HepG2 (cell line): ENCODE measurements at regions not wholly inside any gene's neighbourhood (a gene's known extent, or its start where the extent isn't known, plus 50 kb on each side); places are given as distances from the start of the nearest gene placed in this dataset.

Source experiments
- ATAC-seq: fragments of 200-7000 bp; cut with Tn5 transposase; 3 replicates; pipeline ENCODE4 v1.9.1; 2020; ENCODE audit warnings: mild to moderate bottlenecking, moderate library complexity
- BruUV-seq: library from RNA; stranded (reverse); fragments of 400-500 nt; replicated peaks from 2 replicates; lab custom pipeline; 2021; lab: Mats Ljungman, UMichigan
- CTCF ChIA-PET: fragments of 300-600 bp; formaldehyde crosslinking; extraction: SDS; loops from one replicate; lab custom pipeline; 2021; ENCODE audit warnings: low total read pairs, inconsistent platforms, low intra/inter-chr PET ratio; lab: Yijun Ruan, JAX
- POLR2A ChIA-PET: fragments of 350-600 bp; sonication (Branson Sonifier 250); formaldehyde crosslinking; loops from one replicate; lab custom pipeline; 2020; ENCODE audit warnings: antibody characterized with exemption, inconsistent platforms; lab: Yijun Ruan, JAX
- DNase-seq: peaks from one replicate; pipeline ENCODE4 v3.0.0-alpha.2; 2015; ENCODE audit warnings: low spot score
- FAIRE-seq: peaks from 3 replicates; lab custom pipeline; 2011; peaks lifted over from hg19 to GRCh38; lab: Jason Lieb, UNC
- H2AFZ ChIP-seq: one replicate; pipeline ENCODE4 v1.6.1; 2011; ENCODE audit warnings: low read length, inconsistent platforms
- H3K27ac ChIP-seq: fragments of 300-600 bp; 3 replicates; pipeline ENCODE4 v1.8.0; 2011; ENCODE audit warnings: mixed run types, mild to moderate bottlenecking, mixed read lengths, low read length, inconsistent platforms; ENCODE audit not compliant: insufficient read depth; ENCODE audit errors: extremely low read length
- H3K27me3 ChIP-seq, 2 experiments: fragments of 200-600 bp in 1 of 2; 2 replicates in 1 of 2; 3 replicates in 1 of 2; pipeline versions ENCODE4 v1.6.0 to v1.8.0; 2011; ENCODE audit warnings: low read length in 2 of 2, mild to moderate bottlenecking in 2 of 2, moderate library complexity in 2 of 2, inconsistent platforms in 1 of 2; ENCODE audit not compliant: insufficient read depth in 2 of 2, control insufficient read depth in 1 of 2
- H3K36me3 ChIP-seq, 2 experiments: fragments of 200-600 bp in 1 of 2; replicated peaks in 1 of 2; 2 replicates in 1 of 2; 3 replicates in 1 of 2; pipeline versions ENCODE4 v1.5.1 to v1.8.0; 2011; ENCODE audit warnings: low read length in 2 of 2, inconsistent platforms in 1 of 2; ENCODE audit not compliant: insufficient read depth in 2 of 2, control insufficient read depth in 1 of 2
- H3K4me1 ChIP-seq: 2 replicates; pipeline ENCODE4 v1.5.1; 2012; ENCODE audit warnings: low read length, inconsistent platforms; ENCODE audit not compliant: insufficient read depth
- H3K4me2 ChIP-seq: 2 replicates; pipeline ENCODE4 v1.6.0; 2011; ENCODE audit warnings: low read depth, low read length, inconsistent platforms
- H3K4me3 ChIP-seq, 3 experiments: fragments of 200-600 bp in 1 of 3; sonication (generic), shearing (Covaris generic) in 1 of 3; replicated peaks in 1 of 3; 2 replicates each; pipeline ENCODE4 v1.5.1; 2011 to 2016; ENCODE audit warnings: low read length in 3 of 3, inconsistent platforms in 2 of 3, low read depth in 2 of 3, mild to moderate bottlenecking in 2 of 3, control low read depth in 1 of 3, mixed read lengths in 1 of 3; ENCODE audit not compliant: insufficient read depth in 1 of 3
- H3K79me2 ChIP-seq: one replicate; pipeline ENCODE4 v1.6.1; 2011; ENCODE audit warnings: low read length, inconsistent platforms; ENCODE audit not compliant: insufficient read depth
- H3K9ac ChIP-seq: 2 replicates; pipeline ENCODE4 v1.6.0; 2011; ENCODE audit warnings: mild to moderate bottlenecking, low read depth, low read length, inconsistent platforms; ENCODE audit not compliant: insufficient read depth
- H3K9me3 ChIP-seq: 2 replicates; pipeline ENCODE4 v1.5.1; 2012; ENCODE audit warnings: mild to moderate bottlenecking, low read length
- H4K20me1 ChIP-seq: 2 replicates; pipeline ENCODE4 v1.6.0; 2011; ENCODE audit warnings: inconsistent platforms, mild to moderate bottlenecking, low read length, moderate library complexity; ENCODE audit not compliant: insufficient read depth
- AFF4 ChIP-seq: sonication (generic); formaldehyde crosslinking; IDR thresholded peaks from 2 replicates; pipeline ENCODE4 v1.4.0; 2020; ENCODE audit warnings: missing genetic modification reagents
- BCLAF1 ChIP-seq: fragments of 450-650 bp; IDR thresholded peaks from 2 replicates; pipeline ENCODE4 v1.6.1; 2017; ENCODE audit warnings: mild to moderate bottlenecking
- GMEB1 ChIP-seq: sonication (generic); formaldehyde crosslinking; IDR thresholded peaks from 2 replicates; pipeline ENCODE4 v1.5.1; 2020; ENCODE audit warnings: missing genetic modification reagents, mild to moderate bottlenecking, borderline replicate concordance
- HNRNPLL ChIP-seq: fragments of 200-400 bp; formaldehyde crosslinking; IDR thresholded peaks from 2 replicates; pipeline ENCODE4 v1.6.1; 2017; ENCODE audit warnings: mild to moderate bottlenecking, low read depth, low read length; ENCODE audit not compliant: poor library complexity, severe bottlenecking
- HOMEZ ChIP-seq: IDR thresholded peaks from 2 replicates; pipeline ENCODE4 v1.6.1; 2016; ENCODE audit warnings: low read depth
- ISL2 ChIP-seq: sonication (generic); formaldehyde crosslinking; IDR thresholded peaks from 2 replicates; pipeline ENCODE4 v1.5.0; 2020; ENCODE audit warnings: missing genetic modification reagents
- TRIM22 ChIP-seq: fragments of 450-650 bp; IDR thresholded peaks from 2 replicates; pipeline ENCODE4 v1.6.1; 2017
- XBP1 ChIP-seq: sonication (generic); formaldehyde crosslinking; IDR thresholded peaks from 2 replicates; pipeline ENCODE4 v1.5.0; 2020; ENCODE audit warnings: missing genetic modification reagents
- ZNF639 ChIP-seq: conservative IDR thresholded peaks from 2 replicates; pipeline ENCODE4 v1.6.1; 2018; ENCODE audit warnings: missing genetic modification reagents
- ZNF761 ChIP-seq: sonication (generic); formaldehyde crosslinking; conservative IDR thresholded peaks from 2 replicates; pipeline ENCODE4 v1.4.0; 2020; ENCODE audit warnings: mild to moderate bottlenecking, missing genetic modification reagents
- WGBS: methylation state at CpG from one replicate; pipeline ENCODE4 v1.1.6; 2017; ENCODE audit warnings: low lambda C conversion rate; 5-methylcytosine and 5-hydroxymethylcytosine counted together
- in situ Hi-C: cut with HindIII; loops from 2 replicates; pipeline ENCODE4 v1.10.0; 2017; ENCODE audit warnings: low pct_unique_long_range_greater_than_20kb; ENCODE audit not compliant: extremely low pct_ligation_motif_present
- intact Hi-C: fragments of 100-400 bp; cut with micrococcal nuclease; formaldehyde crosslinking; loops from one replicate; pipeline ENCODE4 v1.10.0; 2022; ENCODE audit not compliant: unreplicated experiment

- Histone ChIP-seq H2AFZ (no peak overlapping the region), H3K9me3 (no peaks in the 10 kb centered on the region), H3K27ac (no peak overlapping the region), H4K20me1 (no peaks in the 10 kb centered on the region), H3K4me2 (no peak overlapping the region), H3K27me3 (peaks cover 0 to 4% of the 10 kb centered on the region in 2 experiments; a peak in 1 of 5 replicates), H3K4me1 (peaks cover 15% of the 10 kb centered on the region), H3K4me3 (no peak overlapping the region), H3K36me3 (no peaks in the 10 kb centered on the region), H3K79me2 (no peaks in the 10 kb centered on the region), H3K9ac (no peak overlapping the region)
- FAIRE-seq (no peak), DNase-seq (no peak), ATAC-seq (no peak)
- in situ Hi-C loops (loop anchor here (10.0 kb wide), 1 partner anchor 126 kb away; no protein-coding TSS in a partner anchor), intact Hi-C loops (loop anchor here (5.0 kb wide), 2 partner anchors 83 to 703 kb away; no protein-coding TSS in a partner anchor)
- ChIA-PET POLR2A (no interaction called here), CTCF (no interaction called here)
- 42% methylated on average over 3 of the region's 3 CpGs for WGBS
- TF ChIP-seq ZNF761 (CRISPR knock-in tag): no peak
- no peak for TF ChIP-seq ZNF639
- no peak for TF ChIP-seq BCLAF1
- no peak for TF ChIP-seq TRIM22
- TF ChIP-seq ISL2: no peak
- no peak for TF ChIP-seq HNRNPLL
- TF ChIP-seq XBP1: no peak
- TF ChIP-seq HOMEZ (CRISPR knock-in tag): no peak
- no peak for TF ChIP-seq AFF4 (CRISPR knock-in tag)
- TF ChIP-seq GMEB1: no peak
- no TSS peak for BruUV-seq
Measured at GRCh38 chr2:158049129-158049855, 52.4 kb upstream of the UPP2 start.
